Mesothelial cell of epicardium (in vitro differentiated cells): ENCODE measurements at regions not wholly inside any gene's neighbourhood (a gene's known extent, or its start where the extent isn't known, plus 50 kb on each side); places are given as distances from the start of the nearest gene placed in this dataset.
"Not testable (repeated sequence)": the region's sequence is repeated elsewhere in the genome, so short reads cannot be mapped to it uniquely, and the experiment has no call there.

Experiments
- DNase-seq, 2 experiments: peaks; one replicate each; pipeline ENCODE4 v3.0.0; 2021; ENCODE audit warnings: low spot score in 2 of 2; ENCODE audit not compliant: unreplicated experiment in 2 of 2
- H3K27ac Mint-ChIP-seq: 2 replicates; pipeline ENCODE4 v1.8.0; 2021; ENCODE audit warnings: mixed read lengths
- H3K27me3 Mint-ChIP-seq: 2 replicates; pipeline ENCODE4 v1.8.0; 2021; ENCODE audit warnings: low read depth, mixed read lengths
- H3K36me3 Mint-ChIP-seq: 2 replicates; pipeline ENCODE4 v1.8.0; 2021; ENCODE audit warnings: mixed read lengths
- H3K4me1 Mint-ChIP-seq: 2 replicates; pipeline ENCODE4 v1.8.0; 2021; ENCODE audit warnings: mixed read lengths
- H3K4me3 Mint-ChIP-seq: 2 replicates; pipeline ENCODE4 v1.8.0; 2021; ENCODE audit warnings: mild to moderate bottlenecking, moderate library complexity, mixed read lengths
- H3K9me3 Mint-ChIP-seq: 2 replicates; pipeline ENCODE4 v1.8.0; 2021; ENCODE audit warnings: mixed read lengths
- TF ChIP-seq, protein P1 (sequence below): fragments of 200-600 bp; sonication (generic); IDR thresholded peaks from one replicate; pipeline ENCODE4 v1.5.0; 2021; ENCODE audit warnings: antibody characterized with exemption; ENCODE audit not compliant: unreplicated experiment

DNA sequence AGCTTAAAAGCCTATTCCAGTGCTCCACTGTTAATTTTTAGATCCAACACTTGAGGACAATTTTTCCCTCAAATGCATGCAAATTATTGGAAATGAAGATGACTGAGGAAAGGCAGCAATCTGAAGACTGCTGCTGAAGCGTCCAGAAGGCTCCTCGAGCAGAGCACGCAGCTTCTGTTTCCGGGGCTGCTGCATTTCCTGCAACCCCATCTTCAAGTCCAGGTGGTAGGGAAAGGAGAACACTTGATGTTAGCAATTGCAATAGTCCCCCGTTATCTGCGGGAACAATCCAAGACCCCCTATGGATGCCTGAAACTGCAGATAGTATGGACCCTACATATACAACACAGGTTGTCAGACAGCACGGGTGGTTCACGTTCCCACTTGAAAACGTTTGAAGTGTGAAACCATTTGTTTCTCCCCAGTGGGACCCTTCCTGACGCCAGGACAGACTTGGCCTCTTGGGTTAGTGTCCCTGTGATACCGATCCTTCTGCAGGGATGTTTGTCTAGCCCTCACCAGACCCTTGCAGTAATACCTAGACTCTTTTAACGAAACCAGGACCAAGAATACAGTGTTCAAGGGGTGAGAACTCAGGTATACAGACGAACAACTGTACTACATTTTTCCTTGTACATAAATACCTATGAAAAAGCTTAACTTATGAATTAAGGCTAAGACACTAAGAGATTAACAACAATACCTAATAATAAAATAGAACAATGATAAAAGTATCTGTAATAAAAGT is 152.3 kb downstream of the HSD17B3 start:
- Mint-ChIP-seq H3K4me3 (no peak overlapping the region), H3K27me3 (peaks cover 37% of the 10 kb centered on the region), H3K4me1 (no peaks in the 10 kb centered on the region), H3K27ac (no peak overlapping the region), H3K9me3 (peaks cover 7% of the 10 kb centered on the region), H3K36me3 (no peaks in the 10 kb centered on the region)
- no peak for DNase-seq
- TF ChIP-seq, protein P1, sequence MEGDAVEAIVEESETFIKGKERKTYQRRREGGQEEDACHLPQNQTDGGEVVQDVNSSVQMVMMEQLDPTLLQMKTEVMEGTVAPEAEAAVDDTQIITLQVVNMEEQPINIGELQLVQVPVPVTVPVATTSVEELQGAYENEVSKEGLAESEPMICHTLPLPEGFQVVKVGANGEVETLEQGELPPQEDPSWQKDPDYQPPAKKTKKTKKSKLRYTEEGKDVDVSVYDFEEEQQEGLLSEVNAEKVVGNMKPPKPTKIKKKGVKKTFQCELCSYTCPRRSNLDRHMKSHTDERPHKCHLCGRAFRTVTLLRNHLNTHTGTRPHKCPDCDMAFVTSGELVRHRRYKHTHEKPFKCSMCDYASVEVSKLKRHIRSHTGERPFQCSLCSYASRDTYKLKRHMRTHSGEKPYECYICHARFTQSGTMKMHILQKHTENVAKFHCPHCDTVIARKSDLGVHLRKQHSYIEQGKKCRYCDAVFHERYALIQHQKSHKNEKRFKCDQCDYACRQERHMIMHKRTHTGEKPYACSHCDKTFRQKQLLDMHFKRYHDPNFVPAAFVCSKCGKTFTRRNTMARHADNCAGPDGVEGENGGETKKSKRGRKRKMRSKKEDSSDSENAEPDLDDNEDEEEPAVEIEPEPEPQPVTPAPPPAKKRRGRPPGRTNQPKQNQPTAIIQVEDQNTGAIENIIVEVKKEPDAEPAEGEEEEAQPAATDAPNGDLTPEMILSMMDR, result no peak

DNA sequence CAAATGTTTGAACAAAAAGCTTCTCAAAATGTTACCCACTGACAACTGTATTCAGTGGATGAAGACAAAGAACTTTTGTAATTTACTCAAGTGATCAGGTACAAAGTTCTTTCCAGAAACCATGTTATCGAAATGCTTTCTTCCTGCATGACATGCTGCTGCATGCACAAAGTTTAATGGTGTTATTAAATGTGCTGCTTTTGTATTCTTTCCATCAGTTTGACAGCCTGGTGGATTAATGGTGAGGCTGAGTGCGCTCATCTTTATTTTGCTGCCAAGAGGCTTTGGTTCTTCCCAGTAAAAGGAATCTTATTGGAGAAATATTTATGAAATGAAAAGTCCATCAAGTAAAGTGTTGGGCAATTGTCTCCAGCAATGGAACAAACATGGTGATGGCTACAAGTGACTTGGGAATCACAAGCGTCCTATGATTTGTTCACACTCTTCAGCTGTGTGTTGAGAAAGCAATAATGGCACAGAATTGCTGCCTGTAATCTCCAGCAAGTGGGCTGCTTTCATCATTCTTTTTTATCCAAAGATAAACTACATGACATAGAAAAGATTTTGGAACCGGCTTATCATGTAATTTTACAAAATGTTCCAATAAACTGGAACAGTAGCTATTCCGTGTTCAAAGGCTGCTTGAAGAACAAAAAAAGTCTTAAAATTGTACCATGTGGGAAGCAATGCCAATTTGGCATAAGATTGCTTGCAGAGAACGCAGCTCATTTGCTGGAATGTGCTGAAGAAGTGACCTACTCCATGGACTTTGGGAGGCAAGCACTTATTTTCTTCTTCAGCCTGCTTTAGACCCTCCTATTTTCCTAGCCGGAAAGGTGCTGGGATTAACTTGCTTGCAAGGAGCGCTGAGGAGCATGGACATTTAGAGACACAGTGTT is 153.1 kb downstream of the HSD17B3 start:
- Mint-ChIP-seq H3K27ac (no peak overlapping the region), H3K4me3 (no peak overlapping the region), H3K27me3 (peaks cover 40% of the 10 kb centered on the region), H3K9me3 (peaks cover 7% of the 10 kb centered on the region), H3K36me3 (no peaks in the 10 kb centered on the region), H3K4me1 (no peaks in the 10 kb centered on the region)
- DNase-seq, result no peak
- TF ChIP-seq, protein P1, result no peak

DNA sequence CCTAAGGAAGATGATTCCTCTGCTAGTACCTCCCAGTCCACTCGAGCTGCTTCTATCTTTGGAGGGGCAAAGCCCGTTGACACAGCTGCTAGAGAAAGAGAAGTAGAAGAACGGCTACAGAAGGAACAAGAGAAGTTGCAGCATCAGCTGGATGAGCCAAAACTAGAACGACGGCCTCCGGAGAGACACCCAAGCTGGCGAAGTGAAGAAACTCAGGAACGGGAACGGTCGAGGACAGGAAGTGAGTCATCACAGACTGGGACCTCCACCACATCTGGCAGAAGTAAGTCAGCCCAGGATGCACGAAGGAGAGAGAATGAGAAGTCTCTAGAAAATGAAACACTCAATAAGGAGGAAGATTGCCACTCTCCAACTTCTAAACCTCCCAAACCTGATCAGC is 154.9 kb downstream of the HSD17B3 start:
- not testable (repeated sequence) for H3K4me1 Mint-ChIP-seq, H3K27ac Mint-ChIP-seq, H3K36me3 Mint-ChIP-seq, H3K4me3 Mint-ChIP-seq, H3K9me3 Mint-ChIP-seq, DNase-seq
- peaks cover 37% of the 10 kb centered on the region for H3K27me3 Mint-ChIP-seq

DNA sequence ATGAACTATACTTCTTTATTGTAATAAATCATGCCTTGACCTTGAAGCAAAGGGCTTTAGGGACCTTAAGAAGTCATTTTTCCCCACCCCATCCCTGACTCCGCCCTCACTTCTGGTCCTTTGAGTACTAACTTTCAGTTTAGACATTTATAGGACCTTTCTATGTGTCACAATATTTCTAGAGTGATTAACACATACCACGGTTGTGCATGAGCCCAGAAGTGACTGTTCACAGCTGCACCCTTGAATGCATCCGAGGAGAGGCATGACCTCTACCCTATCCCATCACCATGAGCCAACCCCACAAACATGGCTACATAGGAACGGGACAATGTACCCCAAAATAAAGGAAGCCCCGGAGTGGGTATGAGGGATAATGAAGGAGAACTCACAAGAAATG is 160.3 kb downstream of the HSD17B3 start:
- Mint-ChIP-seq H3K4me1 (peaks cover 18% of the 10 kb centered on the region), H3K36me3 (no peaks in the 10 kb centered on the region), H3K9me3 (peaks cover 6% of the 10 kb centered on the region), H3K27me3 (peaks cover 10% of the 10 kb centered on the region), H3K27ac (no peak overlapping the region), H3K4me3 (no peak overlapping the region)
- TF ChIP-seq, protein P1, result no peak
- DNase-seq, result no peak

DNA sequence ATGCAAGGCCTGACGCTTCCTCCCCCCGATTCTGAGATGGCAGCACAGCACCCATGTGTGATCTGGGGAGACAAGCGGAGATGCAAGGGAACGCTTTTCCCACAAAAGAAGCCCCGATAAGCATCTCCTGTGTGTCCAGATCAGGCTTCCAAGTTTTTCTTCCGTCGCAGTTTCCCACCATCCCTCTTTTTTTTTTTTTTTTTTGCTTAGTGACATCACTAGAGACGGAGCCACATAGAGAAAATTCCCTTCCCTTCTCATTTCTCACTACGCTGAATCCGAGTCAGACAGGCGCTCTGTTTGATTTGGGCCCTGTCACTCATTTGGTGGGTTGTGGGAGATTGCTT is 160.9 kb downstream of the HSD17B3 start:
- Mint-ChIP-seq H3K9me3 (no peaks in the 10 kb centered on the region), H3K4me3 (no peak overlapping the region), H3K36me3 (no peaks in the 10 kb centered on the region), H3K27me3 (peaks cover 5% of the 10 kb centered on the region), H3K27ac (no peak overlapping the region), H3K4me1 (peaks cover 18% of the 10 kb centered on the region)
- no peak for DNase-seq
- TF ChIP-seq, protein P1, result no peak
